Endothelial cell of umbilical vein (primary cell): ENCODE measurements at regions not wholly inside any gene's neighbourhood (a gene's known extent, or its start where the extent isn't known, plus 50 kb on each side); places are given as distances from the start of the nearest gene placed in this dataset.

Source experiments
- BruUV-seq: library from RNA; stranded (reverse); fragments of 400-500 nt; replicated peaks from 2 replicates; lab custom pipeline; 2021; lab: Mats Ljungman, UMichigan
- CTCF ChIA-PET: fragments of 300-600, 350-600 bp; sonication (Branson Sonifier 250); formaldehyde crosslinking; loops from one replicate; lab custom pipeline; 2021; ENCODE audit warnings: antibody characterized with exemption, inconsistent platforms; lab: Charles Lee
- POLR2A ChIA-PET: fragments of 300-600, 350-600 bp; sonication (Branson Sonifier 250); formaldehyde crosslinking; loops from one replicate; lab custom pipeline; 2021; ENCODE audit warnings: antibody characterized with exemption, inconsistent platforms; lab: Charles Lee
- DNase-seq: peaks from one replicate; pipeline ENCODE4 v3.0.0-alpha.2; 2011; ENCODE audit warnings: low read depth, low spot score
- FAIRE-seq: peaks from 2 replicates; lab custom pipeline; 2011; peaks lifted over from hg19 to GRCh38; lab: Jason Lieb, UNC
- H2AFZ ChIP-seq: 2 replicates; pipeline ENCODE4 v1.6.0; 2012; ENCODE audit warnings: low read depth, low read length, control low read depth, inconsistent platforms
- H3K27ac ChIP-seq: 2 replicates; pipeline ENCODE4 v1.5.1; 2011; ENCODE audit warnings: low read depth, mild to moderate bottlenecking, control low read depth, low read length, moderate library complexity; ENCODE audit not compliant: insufficient read depth
- H3K27me3 ChIP-seq, 2 experiments: 2 replicates each; pipeline versions ENCODE4 v1.6.0 to v1.6.1; 2011; ENCODE audit warnings: low read length in 2 of 2, mixed read lengths in 1 of 2; ENCODE audit not compliant: control insufficient read depth in 2 of 2, insufficient read depth in 2 of 2
- H3K36me3 ChIP-seq, 2 experiments: 2 replicates in 1 of 2; 3 replicates in 1 of 2; pipeline ENCODE4 v1.5.1; 2011; ENCODE audit warnings: low read length in 2 of 2, mild to moderate bottlenecking in 1 of 2, moderate library complexity in 1 of 2; ENCODE audit not compliant: control insufficient read depth in 2 of 2, insufficient read depth in 2 of 2; ENCODE audit errors: extremely low read depth in 1 of 2
- H3K4me1 ChIP-seq: 3 replicates; pipeline ENCODE4 v1.5.1; 2011; ENCODE audit warnings: mild to moderate bottlenecking, low read length; ENCODE audit not compliant: control insufficient read depth, insufficient read depth; ENCODE audit errors: extremely low read depth
- H3K4me2 ChIP-seq: 2 replicates; pipeline ENCODE4 v1.6.1; 2011; ENCODE audit warnings: low read length, control low read depth, mixed read lengths; ENCODE audit not compliant: insufficient read depth
- H3K4me3 ChIP-seq, 3 experiments: fragments of 200-600 bp in 1 of 3; sonication (generic), shearing (Covaris generic) in 1 of 3; replicated peaks in 1 of 3; 2 replicates each; pipeline ENCODE4 v1.5.1; 2011 to 2016; ENCODE audit warnings: control low read depth in 3 of 3, low read length in 3 of 3, mild to moderate bottlenecking in 2 of 3, inconsistent platforms in 1 of 3, low read depth in 1 of 3, moderate library complexity in 1 of 3; ENCODE audit not compliant: insufficient read depth in 1 of 3
- H3K79me2 ChIP-seq: 2 replicates; pipeline ENCODE4 v1.6.0; 2012; ENCODE audit warnings: low read length, inconsistent platforms; ENCODE audit not compliant: control insufficient read depth, insufficient read depth
- H3K9ac ChIP-seq: replicated peaks from 2 replicates; pipeline ENCODE3; 2011; ENCODE audit warnings: low read length, control low read depth; ENCODE audit not compliant: insufficient read depth; ENCODE audit errors: extremely low read depth
- H3K9me1 ChIP-seq: replicated peaks from 3 replicates; pipeline ENCODE4 v1.6.0; 2011; ENCODE audit warnings: mild to moderate bottlenecking, low read length; ENCODE audit not compliant: control insufficient read depth, insufficient read depth; ENCODE audit errors: extremely low read depth
- H3K9me3 ChIP-seq: replicated peaks from 2 replicates; pipeline ENCODE4 v1.5.1; 2012; ENCODE audit warnings: low read length, inconsistent platforms; ENCODE audit not compliant: control insufficient read depth, insufficient read depth
- H4K20me1 ChIP-seq: replicated peaks from 2 replicates; pipeline ENCODE3; 2011; ENCODE audit warnings: mild to moderate bottlenecking, low read length; ENCODE audit not compliant: control insufficient read depth, insufficient read depth; ENCODE audit errors: extremely low read depth
- EZH2 ChIP-seq: IDR thresholded peaks from 2 replicates; pipeline ENCODE4 v1.6.1; 2012; ENCODE audit warnings: borderline replicate concordance, low read depth, mild to moderate bottlenecking, moderate library complexity, low read length, inconsistent platforms; ENCODE audit not compliant: severe bottlenecking
- FOS ChIP-seq: IDR thresholded peaks from 2 replicates; pipeline ENCODE4 v1.6.1; 2011; ENCODE audit warnings: mild to moderate bottlenecking, low read length, moderate library complexity, borderline replicate concordance; ENCODE audit not compliant: insufficient read depth
- GATA2 ChIP-seq: IDR thresholded peaks from 2 replicates; pipeline ENCODE4 v1.7.0; 2011; ENCODE audit warnings: low read depth, mild to moderate bottlenecking, moderate library complexity, mixed read lengths, low read length; ENCODE audit not compliant: insufficient read length, insufficient read depth
- JUN ChIP-seq: IDR thresholded peaks from 2 replicates; pipeline ENCODE4 v1.6.1; 2011; ENCODE audit warnings: borderline replicate concordance, low read depth; ENCODE audit not compliant: insufficient read length, insufficient read depth
- MYC ChIP-seq: IDR thresholded peaks from one replicate; pipeline ENCODE4 v1.6.1; 2011; ENCODE audit warnings: mild to moderate bottlenecking, low read depth, low read length
- POLR2A ChIP-seq: IDR thresholded peaks from 2 replicates; pipeline ENCODE4 v1.6.1; 2012; ENCODE audit warnings: low read depth, mild to moderate bottlenecking, control low read depth, low read length
- POLR2AphosphoS5 ChIP-seq: IDR thresholded peaks from 2 replicates; pipeline ENCODE4 v1.6.1; 2012; ENCODE audit warnings: low read depth, mild to moderate bottlenecking, control low read depth, low read length, moderate library complexity; ENCODE audit not compliant: insufficient read depth
- dilution Hi-C: fragments of 300-500 bp; cut with MboI; formaldehyde crosslinking; loops from one replicate; pipeline ENCODE4 v1.15.0; 2019; ENCODE audit warnings: low sequenced_read_pairs; ENCODE audit not compliant: extremely low pct_ligation_motif_present
- intact Hi-C: fragments of 100-400 bp; cut with micrococcal nuclease; formaldehyde crosslinking; loops from one replicate; pipeline ENCODE4 v1.10.0; 2022
- TF ChIP-seq, protein P1 (sequence below), 2 donors: IDR thresholded peaks; 1 replicate in 1 of 2; 2 replicates in 1 of 2; pipeline ENCODE4 v1.5.1; 2011; ENCODE audit warnings: low read length in 2 of 2, mild to moderate bottlenecking in 2 of 2, moderate library complexity in 2 of 2, control low read depth in 1 of 2, inconsistent platforms in 1 of 2, low read depth in 1 of 2; ENCODE audit not compliant: insufficient read depth in 1 of 2; ENCODE audit errors: extremely low read depth in 1 of 2
- TF ChIP-seq, protein P2 (sequence below): IDR thresholded peaks from 2 replicates; pipeline ENCODE4 v1.6.1; 2011; ENCODE audit not compliant: insufficient read depth, insufficient read length

DNA sequence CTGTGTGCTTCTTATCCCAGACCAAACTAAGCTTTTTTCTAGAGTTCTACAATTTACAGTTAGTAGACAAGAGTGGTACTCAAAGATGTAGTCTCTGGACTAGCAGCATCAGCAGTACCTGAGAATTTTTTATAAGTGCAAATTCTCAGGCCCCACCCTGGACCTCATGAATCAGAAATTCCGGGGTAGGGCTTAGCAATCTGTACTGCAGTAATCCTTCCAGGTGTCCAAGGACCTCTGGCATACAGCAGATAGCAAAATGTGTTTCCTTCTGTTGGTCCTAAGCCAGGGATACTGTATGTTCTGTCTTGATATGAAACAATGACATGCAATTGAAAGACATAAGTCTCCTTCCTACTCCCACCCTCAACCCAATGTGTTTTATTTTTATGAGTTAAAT is 194.3 kb downstream of the MSX2 start:
- CTCF ChIA-PET = no interaction called here
- BruUV-seq = no TSS peak
- dilution Hi-C loops (no loop called here), intact Hi-C loops (no loop called here)
- no peak overlapping the region for H3K27ac ChIP-seq
- H3K9me1 ChIP-seq = no peaks in the 10 kb centered on the region
- DNase-seq = no peak
- H4K20me1 ChIP-seq = no peaks in the 10 kb centered on the region
- no peak overlapping the region for H2AFZ ChIP-seq
- no peaks in the 10 kb centered on the region for H3K79me2 ChIP-seq
- no peaks in the 10 kb centered on the region for H3K36me3 ChIP-seq
- H3K4me1 ChIP-seq = no peaks in the 10 kb centered on the region
- H3K4me3 ChIP-seq = no peak overlapping the region
- H3K9ac ChIP-seq = no peak overlapping the region
- TF ChIP-seq, protein P1, sequence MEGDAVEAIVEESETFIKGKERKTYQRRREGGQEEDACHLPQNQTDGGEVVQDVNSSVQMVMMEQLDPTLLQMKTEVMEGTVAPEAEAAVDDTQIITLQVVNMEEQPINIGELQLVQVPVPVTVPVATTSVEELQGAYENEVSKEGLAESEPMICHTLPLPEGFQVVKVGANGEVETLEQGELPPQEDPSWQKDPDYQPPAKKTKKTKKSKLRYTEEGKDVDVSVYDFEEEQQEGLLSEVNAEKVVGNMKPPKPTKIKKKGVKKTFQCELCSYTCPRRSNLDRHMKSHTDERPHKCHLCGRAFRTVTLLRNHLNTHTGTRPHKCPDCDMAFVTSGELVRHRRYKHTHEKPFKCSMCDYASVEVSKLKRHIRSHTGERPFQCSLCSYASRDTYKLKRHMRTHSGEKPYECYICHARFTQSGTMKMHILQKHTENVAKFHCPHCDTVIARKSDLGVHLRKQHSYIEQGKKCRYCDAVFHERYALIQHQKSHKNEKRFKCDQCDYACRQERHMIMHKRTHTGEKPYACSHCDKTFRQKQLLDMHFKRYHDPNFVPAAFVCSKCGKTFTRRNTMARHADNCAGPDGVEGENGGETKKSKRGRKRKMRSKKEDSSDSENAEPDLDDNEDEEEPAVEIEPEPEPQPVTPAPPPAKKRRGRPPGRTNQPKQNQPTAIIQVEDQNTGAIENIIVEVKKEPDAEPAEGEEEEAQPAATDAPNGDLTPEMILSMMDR (IDR thresholded peaks at IDR 0.05; ENCODE audit: extremely low read depth in 1 of 2, insufficient read depth in 1 of 2, low read depth in 1 of 2, low read length in 2 of 2) = no peak
- TF ChIP-seq EZH2 = no peak
- no peak for TF ChIP-seq FOS
- TF ChIP-seq POLR2A = no peak
- TF ChIP-seq JUN = no peak
- TF ChIP-seq MYC = no peak
- no peak for TF ChIP-seq GATA2
- TF ChIP-seq POLR2AphosphoS5 = no peak
- TF ChIP-seq, protein P2, sequence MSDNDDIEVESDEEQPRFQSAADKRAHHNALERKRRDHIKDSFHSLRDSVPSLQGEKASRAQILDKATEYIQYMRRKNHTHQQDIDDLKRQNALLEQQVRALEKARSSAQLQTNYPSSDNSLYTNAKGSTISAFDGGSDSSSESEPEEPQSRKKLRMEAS = no peak
- H3K9me3 ChIP-seq = no peaks in the 10 kb centered on the region
- no peaks in the 10 kb centered on the region for H3K27me3 ChIP-seq
- FAIRE-seq = no peak
- POLR2A ChIA-PET = no interaction called here
- H3K4me2 ChIP-seq = no peak overlapping the region
